ENCODE measurements at regions not wholly inside any gene's neighbourhood (a gene's known extent, or its start where the extent isn't known, plus 50 kb on each side); places are given as distances from the start of the nearest gene placed in this dataset.

DNA sequence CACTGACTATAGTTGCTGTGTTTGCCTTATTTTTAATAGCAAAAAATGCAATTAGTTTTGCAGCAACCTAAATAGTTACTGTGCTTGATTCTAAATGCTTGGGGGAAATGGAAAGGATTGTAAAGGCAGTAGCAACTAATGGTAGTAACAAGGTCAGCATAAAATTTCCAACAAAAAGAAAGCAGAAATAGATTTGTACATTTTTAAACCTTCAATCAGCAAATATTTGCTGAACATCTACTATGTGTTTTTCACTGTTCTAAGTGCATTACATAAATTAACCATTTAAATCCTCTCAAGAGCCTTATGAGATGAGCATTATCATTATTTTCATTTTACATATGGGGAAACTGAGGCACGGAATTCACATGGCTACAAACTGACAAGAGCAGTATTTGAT, 308.0 kb upstream of the UBE2E3 start:
- TF ChIP-seq, protein P1, sequence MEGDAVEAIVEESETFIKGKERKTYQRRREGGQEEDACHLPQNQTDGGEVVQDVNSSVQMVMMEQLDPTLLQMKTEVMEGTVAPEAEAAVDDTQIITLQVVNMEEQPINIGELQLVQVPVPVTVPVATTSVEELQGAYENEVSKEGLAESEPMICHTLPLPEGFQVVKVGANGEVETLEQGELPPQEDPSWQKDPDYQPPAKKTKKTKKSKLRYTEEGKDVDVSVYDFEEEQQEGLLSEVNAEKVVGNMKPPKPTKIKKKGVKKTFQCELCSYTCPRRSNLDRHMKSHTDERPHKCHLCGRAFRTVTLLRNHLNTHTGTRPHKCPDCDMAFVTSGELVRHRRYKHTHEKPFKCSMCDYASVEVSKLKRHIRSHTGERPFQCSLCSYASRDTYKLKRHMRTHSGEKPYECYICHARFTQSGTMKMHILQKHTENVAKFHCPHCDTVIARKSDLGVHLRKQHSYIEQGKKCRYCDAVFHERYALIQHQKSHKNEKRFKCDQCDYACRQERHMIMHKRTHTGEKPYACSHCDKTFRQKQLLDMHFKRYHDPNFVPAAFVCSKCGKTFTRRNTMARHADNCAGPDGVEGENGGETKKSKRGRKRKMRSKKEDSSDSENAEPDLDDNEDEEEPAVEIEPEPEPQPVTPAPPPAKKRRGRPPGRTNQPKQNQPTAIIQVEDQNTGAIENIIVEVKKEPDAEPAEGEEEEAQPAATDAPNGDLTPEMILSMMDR (conservative IDR thresholded peaks at IDR 0.05): no peak
- TF ChIP-seq EZH2 (IDR thresholded peaks at IDR 0.05; ENCODE audit: low read depth): no peak
